HG02759 (cell line): ENCODE measurements at regions not wholly inside any gene's neighbourhood (a gene's known extent, or its start where the extent isn't known, plus 50 kb on each side); places are given as distances from the start of the nearest gene placed in this dataset.
A peak's percentile ranks its signal among the peaks of the same experiment; 100 is the strongest.

Source experiments
- ATAC-seq: cut with Tn5 transposase; IDR thresholded peaks from one replicate; pipeline ENCODE4 v1.9.1; 2021; ENCODE audit warnings: mild to moderate bottlenecking, moderate library complexity; ENCODE audit not compliant: unreplicated experiment

- ATAC-seq: no peak
Measured at GRCh38 chr3:34008836-34009809, 210.7 kb downstream of the PDCD6IP start.

GRCh38 chr3:34011171-34012101 is 213.0 kb downstream of the PDCD6IP start:
- no peak for ATAC-seq

GRCh38 chr3:34012102-34012461 is 213.7 kb downstream of the PDCD6IP start:
- ATAC-seq: no peak

GRCh38 chr3:34013818-34014570 is 215.6 kb downstream of the PDCD6IP start:
- no peak for ATAC-seq

GRCh38 chr3:34015204-34016142 is 217.0 kb downstream of the PDCD6IP start:
- no peak for ATAC-seq

GRCh38 chr3:34016925-34017587 is 218.6 kb downstream of the PDCD6IP start:
- ATAC-seq: peak; percentile 55

- ATAC-seq: no peak
Measured at GRCh38 chr3:34017757-34018156, 219.3 kb downstream of the PDCD6IP start.

GRCh38 chr3:34019158-34019557 is 220.7 kb downstream of the PDCD6IP start:
- no peak for ATAC-seq

GRCh38 chr3:34020170-34020569 is 221.7 kb downstream of the PDCD6IP start:
- ATAC-seq: no peak

- no peak for ATAC-seq
Measured at GRCh38 chr3:34020726-34021680, 222.6 kb downstream of the PDCD6IP start.

- no peak for ATAC-seq
Measured at GRCh38 chr3:34022147-34022546, 223.7 kb downstream of the PDCD6IP start.

- ATAC-seq: no peak
Measured at GRCh38 chr3:34024447-34025240, 226.2 kb downstream of the PDCD6IP start.

GRCh38 chr3:34033839-34034238 is 235.4 kb downstream of the PDCD6IP start:
- ATAC-seq: no peak

GRCh38 chr3:34034840-34035239 is 236.4 kb downstream of the PDCD6IP start:
- ATAC-seq: no peak

- no peak for ATAC-seq
Measured at GRCh38 chr3:34035775-34036174, 237.3 kb downstream of the PDCD6IP start.

GRCh38 chr3:34037260-34037659 is 238.8 kb downstream of the PDCD6IP start:
- no peak for ATAC-seq

- no peak for ATAC-seq
Measured at GRCh38 chr3:34038131-34038530, 239.7 kb downstream of the PDCD6IP start.
